OCI-LY7 (cell line): ENCODE measurements at regions not wholly inside any gene's neighbourhood (a gene's known extent, or its start where the extent isn't known, plus 50 kb on each side); places are given as distances from the start of the nearest gene placed in this dataset.

Source experiments
- EZH2phosphoT487 ChIP-seq: fragments of 200-600 bp; sonication (generic); IDR thresholded peaks from 2 replicates; pipeline ENCODE4 v1.6.1; 2018; ENCODE audit warnings: low read depth, borderline replicate concordance, mild to moderate bottlenecking, mixed run types, antibody characterized with exemption, low read length, moderate library complexity, mixed read lengths
- TF ChIP-seq, protein P1 (sequence below): fragments of 200-600 bp; sonication (generic); conservative IDR thresholded peaks from 2 replicates; pipeline ENCODE4 v1.5.1; 2014; ENCODE audit warnings: mild to moderate bottlenecking, antibody characterized with exemption, low read length, moderate library complexity, mixed read lengths

DNA sequence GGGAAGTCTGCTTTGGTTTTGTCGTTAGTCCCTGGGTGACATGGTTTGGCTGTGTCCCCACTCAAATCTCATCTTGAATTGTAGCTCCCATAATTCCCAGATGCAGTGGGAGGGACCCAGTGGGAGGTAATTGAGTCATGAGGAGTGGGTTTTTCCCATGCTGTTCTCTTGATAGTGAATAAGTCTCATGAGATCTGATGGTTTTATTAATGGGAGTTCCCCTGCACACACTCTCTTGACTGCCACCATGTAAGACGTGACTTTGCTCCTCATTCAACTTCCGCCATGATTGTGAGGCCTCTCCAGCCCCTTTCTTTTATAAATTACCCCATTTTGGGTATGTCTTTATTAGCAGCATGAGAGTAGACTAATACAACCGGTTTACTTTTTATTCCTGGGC lies 405.8 kb upstream of the ID2 start:
- TF ChIP-seq, protein P1, sequence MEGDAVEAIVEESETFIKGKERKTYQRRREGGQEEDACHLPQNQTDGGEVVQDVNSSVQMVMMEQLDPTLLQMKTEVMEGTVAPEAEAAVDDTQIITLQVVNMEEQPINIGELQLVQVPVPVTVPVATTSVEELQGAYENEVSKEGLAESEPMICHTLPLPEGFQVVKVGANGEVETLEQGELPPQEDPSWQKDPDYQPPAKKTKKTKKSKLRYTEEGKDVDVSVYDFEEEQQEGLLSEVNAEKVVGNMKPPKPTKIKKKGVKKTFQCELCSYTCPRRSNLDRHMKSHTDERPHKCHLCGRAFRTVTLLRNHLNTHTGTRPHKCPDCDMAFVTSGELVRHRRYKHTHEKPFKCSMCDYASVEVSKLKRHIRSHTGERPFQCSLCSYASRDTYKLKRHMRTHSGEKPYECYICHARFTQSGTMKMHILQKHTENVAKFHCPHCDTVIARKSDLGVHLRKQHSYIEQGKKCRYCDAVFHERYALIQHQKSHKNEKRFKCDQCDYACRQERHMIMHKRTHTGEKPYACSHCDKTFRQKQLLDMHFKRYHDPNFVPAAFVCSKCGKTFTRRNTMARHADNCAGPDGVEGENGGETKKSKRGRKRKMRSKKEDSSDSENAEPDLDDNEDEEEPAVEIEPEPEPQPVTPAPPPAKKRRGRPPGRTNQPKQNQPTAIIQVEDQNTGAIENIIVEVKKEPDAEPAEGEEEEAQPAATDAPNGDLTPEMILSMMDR, result no peak
- TF ChIP-seq EZH2phosphoT487, result no peak
